HG02610 (cell line): ENCODE measurements at regions not wholly inside any gene's neighbourhood (a gene's known extent, or its start where the extent isn't known, plus 50 kb on each side); places are given as distances from the start of the nearest gene placed in this dataset.

Experiments
- ATAC-seq: cut with Tn5 transposase; IDR thresholded peaks from one replicate; pipeline ENCODE4 v1.9.1; 2021; ENCODE audit warnings: mild to moderate bottlenecking, moderate library complexity; ENCODE audit not compliant: unreplicated experiment

- ATAC-seq, result no peak
Measured at GRCh38 chrX:30156880-30157560, 58.3 kb upstream of the MAGEB2 start.

GRCh38 chrX:30161043-30161442, 54.3 kb upstream of the MAGEB2 start:
- no peak for ATAC-seq
